C1 segment of cervical spinal cord (tissue), 14 donors: ENCODE measurements at regions not wholly inside any gene's neighbourhood (a gene's known extent, or its start where the extent isn't known, plus 50 kb on each side); places are given as distances from the start of the nearest gene placed in this dataset.

Experiments used
- DNase-seq, 14 donors: peaks; one replicate each; lab custom pipeline; 2025; lab: John Stamatoyannopoulos, UW

- DNase-seq: no peak
Measured at GRCh38 chr12:77723308-77723707, 107.4 kb upstream of the NAV3 start.

- no peak for DNase-seq
Measured at GRCh38 chr12:77722536-77722935, 108.2 kb upstream of the NAV3 start.

- no peak for DNase-seq
Measured at GRCh38 chr12:77720258-77720657, 110.4 kb upstream of the NAV3 start.

- no peak for DNase-seq
Measured at GRCh38 chr12:77710209-77710608, 120.5 kb upstream of the NAV3 start.

GRCh38 chr12:77697126-77697525 is 133.6 kb upstream of the NAV3 start:
- no peak for DNase-seq

- DNase-seq: no peak
Measured at GRCh38 chr12:77696183-77696582, 134.5 kb upstream of the NAV3 start.

- no peak for DNase-seq
Measured at GRCh38 chr12:77689510-77690086, 141.1 kb upstream of the NAV3 start.

GRCh38 chr12:77687321-77687720 is 143.4 kb upstream of the NAV3 start:
- DNase-seq: no peak

GRCh38 chr12:77686760-77687159 is 143.9 kb upstream of the NAV3 start:
- no peak for DNase-seq

GRCh38 chr12:77685901-77686300 is 144.8 kb upstream of the NAV3 start:
- DNase-seq: no peak

- DNase-seq: peak in 6 of 14 donors; percentile 10 to 47 (median 15)
Measured at GRCh38 chr12:77685112-77685511, 145.6 kb upstream of the NAV3 start.

GRCh38 chr12:77682488-77682887 is 148.2 kb upstream of the NAV3 start:
- DNase-seq: no peak

- no peak for DNase-seq
Measured at GRCh38 chr12:77681726-77682125, 149.0 kb upstream of the NAV3 start.

GRCh38 chr12:77679686-77680085 is 151.0 kb upstream of the NAV3 start:
- no peak for DNase-seq

- DNase-seq: no peak
Measured at GRCh38 chr12:77678621-77679020, 152.1 kb upstream of the NAV3 start.

GRCh38 chr12:77667101-77667500 is 163.6 kb upstream of the NAV3 start:
- DNase-seq: no peak

GRCh38 chr12:77648716-77649115 is 182.0 kb upstream of the NAV3 start:
- DNase-seq: no peak

GRCh38 chr12:77645966-77646598 is 184.6 kb upstream of the NAV3 start:
- DNase-seq: no peak

- no peak for DNase-seq
Measured at GRCh38 chr12:77644915-77645605, 185.6 kb upstream of the NAV3 start.

GRCh38 chr12:77642246-77642645 is 188.4 kb upstream of the NAV3 start:
- no peak for DNase-seq

- DNase-seq: no peak
Measured at GRCh38 chr12:77640356-77640755, 190.3 kb upstream of the NAV3 start.

- DNase-seq: no peak
Measured at GRCh38 chr12:77630790-77631445, 199.8 kb upstream of the NAV3 start.

- DNase-seq: no peak
Measured at GRCh38 chr12:77630344-77630743, 200.3 kb upstream of the NAV3 start.
